Hepatocyte (in vitro differentiated cells): ENCODE measurements at regions not wholly inside any gene's neighbourhood (a gene's known extent, or its start where the extent isn't known, plus 50 kb on each side); places are given as distances from the start of the nearest gene placed in this dataset.

Experiments
- DNase-seq: peaks from one replicate; pipeline ENCODE4 v3.0.0-alpha.2; 2016; ENCODE audit warnings: low spot score
- H2AFZ ChIP-seq: fragments of 200-600 bp; sonication (generic); 2 replicates; pipeline ENCODE4 v1.6.0; 2016; ENCODE audit warnings: antibody characterized with exemption, mild to moderate bottlenecking
- H3K27ac ChIP-seq: fragments of 200-600 bp; sonication (generic); 2 replicates; pipeline ENCODE4 v1.5.1; 2016; ENCODE audit warnings: mild to moderate bottlenecking
- H3K27me3 ChIP-seq: fragments of 200-600 bp; sonication (generic); 2 replicates; pipeline ENCODE4 v1.6.1; 2016
- H3K36me3 ChIP-seq: fragments of 200-600 bp; sonication (generic); replicated peaks from 2 replicates; pipeline ENCODE4 v1.5.1; 2016; ENCODE audit warnings: low read depth; ENCODE audit not compliant: insufficient read depth
- H3K4me1 ChIP-seq: fragments of 200-600 bp; sonication (generic); 2 replicates; pipeline ENCODE4 v1.5.1; 2016; ENCODE audit warnings: mild to moderate bottlenecking, moderate library complexity; ENCODE audit not compliant: insufficient read depth
- H3K4me2 ChIP-seq: fragments of 200-600 bp; sonication (generic); 2 replicates; pipeline ENCODE4 v1.6.0; 2016
- H3K4me3 ChIP-seq: fragments of 200-600 bp; sonication (generic); 2 replicates; pipeline ENCODE4 v1.5.1; 2016; ENCODE audit warnings: mild to moderate bottlenecking
- H3K79me2 ChIP-seq: fragments of 200-600 bp; sonication (generic); 2 replicates; pipeline ENCODE4 v1.6.0; 2017; ENCODE audit warnings: mild to moderate bottlenecking
- H3K9me2 ChIP-seq: fragments of 200-600 bp; sonication (generic); replicated peaks from 2 replicates; pipeline ENCODE4 v1.6.0; 2017; ENCODE audit warnings: mild to moderate bottlenecking; ENCODE audit not compliant: insufficient read depth
- H3K9me3 ChIP-seq: fragments of 200-600 bp; sonication (generic); 2 replicates; pipeline ENCODE4 v1.5.1; 2016; ENCODE audit warnings: low read depth, mild to moderate bottlenecking
- H4K20me1 ChIP-seq: fragments of 200-600 bp; sonication (generic); 2 replicates; pipeline ENCODE4 v1.6.0; 2016; ENCODE audit warnings: mild to moderate bottlenecking; ENCODE audit not compliant: insufficient read depth, poor library complexity, severe bottlenecking
- CTCF ChIP-seq: fragments of 200-600 bp; sonication (generic); IDR thresholded peaks from 2 replicates; pipeline ENCODE4 v1.5.1; 2016; ENCODE audit warnings: antibody characterized with exemption, mild to moderate bottlenecking; ENCODE audit not compliant: poor library complexity
- EZH2 ChIP-seq: fragments of 200-600 bp; sonication (generic); IDR thresholded peaks from 2 replicates; pipeline ENCODE4 v1.6.1; 2016; ENCODE audit warnings: antibody characterized with exemption, mild to moderate bottlenecking, borderline replicate concordance
- EZH2phosphoT487 ChIP-seq: fragments of 200-600 bp; sonication (generic); IDR thresholded peaks from one replicate; pipeline ENCODE4 v1.6.1; 2018; ENCODE audit warnings: antibody characterized with exemption, mild to moderate bottlenecking, low read depth, moderate library complexity; ENCODE audit not compliant: unreplicated experiment, severe bottlenecking
- WGBS: methylation state at CpG from one replicate; pipeline ENCODE4 v1.1.6; 2016; ENCODE audit warnings: low lambda C conversion rate; ENCODE audit errors: missing lambda C conversion rate; 5-methylcytosine and 5-hydroxymethylcytosine counted together

- no peak overlapping the region for H3K4me3 ChIP-seq
- 48% methylated on average over 3 of the region's 3 CpGs for WGBS
- TF ChIP-seq CTCF: no peak
- no peak for TF ChIP-seq EZH2phosphoT487
- TF ChIP-seq EZH2: no peak
- H3K4me2 ChIP-seq: peak overlapping the region; percentile 28
- DNase-seq: no peak
- peaks cover 5% of the 10 kb centered on the region for H3K27me3 ChIP-seq
- no peaks in the 10 kb centered on the region for H3K9me3 ChIP-seq
- H3K27ac ChIP-seq: no peak overlapping the region
- no peaks in the 10 kb centered on the region for H3K36me3 ChIP-seq
- no peaks in the 10 kb centered on the region for H3K79me2 ChIP-seq
- H2AFZ ChIP-seq: no peak overlapping the region
- no peaks in the 10 kb centered on the region for H3K4me1 ChIP-seq
- no peaks in the 10 kb centered on the region for H3K9me2 ChIP-seq
- no peaks in the 10 kb centered on the region for H4K20me1 ChIP-seq
Measured at GRCh38 chr5:54915466-54916027, 69.8 kb downstream of the ESM1 start.

- Histone ChIP-seq H3K27ac (no peak overlapping the region), H3K9me2 (no peaks in the 10 kb centered on the region), H2AFZ (no peak overlapping the region), H3K36me3 (no peaks in the 10 kb centered on the region), H3K4me3 (no peak overlapping the region), H3K27me3 (peaks cover 3% of the 10 kb centered on the region), H4K20me1 (no peaks in the 10 kb centered on the region), H3K4me1 (no peaks in the 10 kb centered on the region), H3K9me3 (no peaks in the 10 kb centered on the region), H3K4me2 (no peak overlapping the region), H3K79me2 (no peaks in the 10 kb centered on the region)
- 90% methylated on average over 1 of the region's 1 CpG for WGBS
- no peak for TF ChIP-seq CTCF
- no peak for TF ChIP-seq EZH2phosphoT487
- TF ChIP-seq EZH2: no peak
- DNase-seq: no peak
Measured at GRCh38 chr5:54912021-54912420, 73.4 kb downstream of the ESM1 start.

- no peaks in the 10 kb centered on the region for H3K9me3 ChIP-seq
- no peak overlapping the region for H2AFZ ChIP-seq
- no peak overlapping the region for H3K4me3 ChIP-seq
- H3K79me2 ChIP-seq: no peaks in the 10 kb centered on the region
- no peak for DNase-seq
- no peaks in the 10 kb centered on the region for H3K9me2 ChIP-seq
- TF ChIP-seq EZH2 (no peak), EZH2phosphoT487 (no peak), CTCF (no peak)
- H3K4me2 ChIP-seq: no peak overlapping the region
- H3K4me1 ChIP-seq: no peaks in the 10 kb centered on the region
- H3K27me3 ChIP-seq: no peaks in the 10 kb centered on the region
- no peaks in the 10 kb centered on the region for H3K36me3 ChIP-seq
- H4K20me1 ChIP-seq: no peaks in the 10 kb centered on the region
- WGBS: 79% methylated on average over 4 of the region's 4 CpGs
- no peak overlapping the region for H3K27ac ChIP-seq
Measured at GRCh38 chr5:54909911-54910870, 75.2 kb downstream of the ESM1 start.
